ENCODE measurements at regions not wholly inside any gene's neighbourhood (a gene's known extent, or its start where the extent isn't known, plus 50 kb on each side); places are given as distances from the start of the nearest gene placed in this dataset.

DNA sequence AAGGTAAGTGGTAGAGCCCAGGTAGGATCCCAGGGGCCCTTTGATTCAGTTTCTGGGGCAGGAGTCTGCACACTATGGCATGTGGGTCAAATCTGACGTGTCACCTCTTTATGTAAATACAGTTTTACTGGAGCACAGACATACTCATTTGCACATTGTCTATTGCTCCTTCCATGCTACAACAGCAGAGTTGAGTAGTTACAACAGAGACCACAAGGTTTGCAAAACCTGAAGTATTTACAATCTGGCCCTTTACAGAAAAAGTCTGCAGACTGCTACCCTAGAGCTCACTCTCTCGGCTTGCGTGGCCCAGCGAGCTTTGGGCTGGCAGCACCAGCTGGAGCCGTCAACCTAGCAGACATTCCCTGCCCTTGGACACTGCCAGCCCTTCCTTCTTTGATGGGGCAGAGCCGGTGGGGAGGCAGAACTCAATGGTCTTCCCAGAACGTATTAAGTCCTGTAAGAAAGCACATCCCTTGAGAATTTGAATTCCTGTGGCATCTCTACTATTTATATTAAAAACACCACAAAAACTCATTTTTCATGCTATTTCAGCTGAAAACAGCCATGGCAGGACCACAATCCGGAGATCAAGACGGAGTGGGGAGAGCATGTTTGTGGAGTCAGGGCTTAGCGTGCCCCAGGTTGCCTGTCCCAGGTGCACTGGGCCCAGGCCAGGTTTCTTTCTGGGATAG is 133.1 kb upstream of the NUDT7 start:
- H3K27me3 ChIP-seq = no peaks in the 10 kb centered on the region
- no peak for DNase-seq
- H3K4me1 ChIP-seq = no peaks in the 10 kb centered on the region
- H3K4me3 ChIP-seq = no peak overlapping the region
- TF ChIP-seq, protein P1, sequence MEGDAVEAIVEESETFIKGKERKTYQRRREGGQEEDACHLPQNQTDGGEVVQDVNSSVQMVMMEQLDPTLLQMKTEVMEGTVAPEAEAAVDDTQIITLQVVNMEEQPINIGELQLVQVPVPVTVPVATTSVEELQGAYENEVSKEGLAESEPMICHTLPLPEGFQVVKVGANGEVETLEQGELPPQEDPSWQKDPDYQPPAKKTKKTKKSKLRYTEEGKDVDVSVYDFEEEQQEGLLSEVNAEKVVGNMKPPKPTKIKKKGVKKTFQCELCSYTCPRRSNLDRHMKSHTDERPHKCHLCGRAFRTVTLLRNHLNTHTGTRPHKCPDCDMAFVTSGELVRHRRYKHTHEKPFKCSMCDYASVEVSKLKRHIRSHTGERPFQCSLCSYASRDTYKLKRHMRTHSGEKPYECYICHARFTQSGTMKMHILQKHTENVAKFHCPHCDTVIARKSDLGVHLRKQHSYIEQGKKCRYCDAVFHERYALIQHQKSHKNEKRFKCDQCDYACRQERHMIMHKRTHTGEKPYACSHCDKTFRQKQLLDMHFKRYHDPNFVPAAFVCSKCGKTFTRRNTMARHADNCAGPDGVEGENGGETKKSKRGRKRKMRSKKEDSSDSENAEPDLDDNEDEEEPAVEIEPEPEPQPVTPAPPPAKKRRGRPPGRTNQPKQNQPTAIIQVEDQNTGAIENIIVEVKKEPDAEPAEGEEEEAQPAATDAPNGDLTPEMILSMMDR (IDR thresholded peaks at IDR 0.05) = no peak
- no peak for TF ChIP-seq POLR2A (IDR thresholded peaks at IDR 0.05)
- H3K9me3 ChIP-seq = no peaks in the 10 kb centered on the region
- no peaks in the 10 kb centered on the region for H3K36me3 ChIP-seq
- H3K27ac ChIP-seq = no peak overlapping the region

DNA sequence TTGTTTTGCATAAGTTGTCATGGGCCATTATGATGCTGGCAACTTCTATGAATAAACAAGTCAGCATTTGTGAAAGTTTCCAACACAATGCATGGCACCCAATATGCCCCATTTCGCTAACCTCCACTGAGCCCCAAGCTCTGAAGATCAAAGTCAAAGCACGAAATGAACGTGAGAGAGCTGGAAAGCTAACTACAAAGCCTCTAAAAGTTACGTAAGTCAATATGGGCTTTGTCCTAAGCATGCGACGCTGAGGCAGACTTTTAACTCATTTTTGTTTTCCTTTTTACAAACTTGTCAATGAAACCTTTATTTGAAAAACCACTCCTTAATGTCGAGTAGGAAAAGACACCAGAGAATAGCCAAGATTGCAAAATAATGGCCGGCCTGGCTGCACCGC is 131.6 kb upstream of the NUDT7 start:
- TF ChIP-seq POLR2A (IDR thresholded peaks at IDR 0.05) = no peak
- TF ChIP-seq, protein P1 (IDR thresholded peaks at IDR 0.05) = no peak
- Histone ChIP-seq H3K27ac (no peak overlapping the region), H3K27me3 (no peaks in the 10 kb centered on the region), H3K4me3 (no peak overlapping the region), H3K4me1 (no peaks in the 10 kb centered on the region), H3K36me3 (no peaks in the 10 kb centered on the region), H3K9me3 (no peaks in the 10 kb centered on the region)
- DNase-seq = no peak

DNA sequence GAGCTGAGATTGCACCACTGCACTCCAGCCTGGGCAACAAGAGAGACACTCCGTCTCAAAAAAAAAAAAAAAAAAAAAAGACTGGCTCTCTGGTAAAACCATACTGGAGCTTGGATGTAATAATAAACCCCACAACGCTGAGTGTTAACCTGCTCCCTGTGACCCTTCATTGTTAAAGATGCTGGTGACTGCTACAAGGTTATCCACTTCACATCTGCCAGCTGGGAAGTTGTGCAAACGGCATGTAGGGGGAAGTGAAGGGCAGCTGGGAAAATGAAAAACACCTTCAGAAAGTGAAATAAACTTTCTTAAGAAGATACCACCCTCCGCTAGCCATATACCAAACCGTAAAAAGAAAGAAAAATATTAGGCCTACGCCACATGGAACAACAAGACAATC is 131.0 kb upstream of the NUDT7 start:
- Histone ChIP-seq H3K4me3 (no peak overlapping the region), H3K4me1 (no peaks in the 10 kb centered on the region), H3K36me3 (no peaks in the 10 kb centered on the region), H3K27ac (no peak overlapping the region), H3K9me3 (no peaks in the 10 kb centered on the region), H3K27me3 (no peaks in the 10 kb centered on the region)
- no peak for DNase-seq
- TF ChIP-seq, protein P1 (IDR thresholded peaks at IDR 0.05) = no peak
- TF ChIP-seq POLR2A (IDR thresholded peaks at IDR 0.05) = no peak

GRCh38 chr16:77592021-77592420 is 130.3 kb upstream of the NUDT7 start:
- DNase-seq = no peak
- Histone ChIP-seq H3K9me3 (no peaks in the 10 kb centered on the region), H3K4me1 (no peaks in the 10 kb centered on the region), H3K36me3 (no peaks in the 10 kb centered on the region), H3K27me3 (no peaks in the 10 kb centered on the region), H3K4me3 (no peak overlapping the region), H3K27ac (no peak overlapping the region)
- no peak for TF ChIP-seq POLR2A (IDR thresholded peaks at IDR 0.05)
- TF ChIP-seq, protein P1 (IDR thresholded peaks at IDR 0.05) = no peak

DNA sequence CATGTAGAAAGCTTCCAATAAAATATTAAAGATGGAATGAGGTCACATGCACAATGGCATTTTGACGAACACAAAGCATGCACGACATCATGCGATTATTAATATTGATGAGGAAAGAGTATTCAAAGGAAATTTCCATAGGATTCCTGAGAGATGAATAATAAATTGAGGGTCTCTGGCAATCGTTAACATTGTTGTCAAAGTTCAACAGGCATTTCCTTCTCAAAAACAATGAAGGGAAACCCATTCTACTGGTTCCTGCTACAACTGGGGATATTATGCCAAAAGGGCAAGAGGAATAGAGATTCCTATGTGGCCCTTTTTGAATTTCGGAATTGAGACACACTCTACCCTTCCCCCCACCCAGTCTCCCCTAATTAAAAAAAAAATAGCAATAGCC is 128.3 kb upstream of the NUDT7 start:
- no peak for DNase-seq
- H3K9me3 ChIP-seq = no peaks in the 10 kb centered on the region
- H3K4me1 ChIP-seq = no peaks in the 10 kb centered on the region
- no peak overlapping the region for H3K27ac ChIP-seq
- TF ChIP-seq, protein P1 (IDR thresholded peaks at IDR 0.05) = no peak
- TF ChIP-seq POLR2A (IDR thresholded peaks at IDR 0.05) = no peak
- H3K4me3 ChIP-seq = no peak overlapping the region
- H3K27me3 ChIP-seq = no peaks in the 10 kb centered on the region
- H3K36me3 ChIP-seq = no peaks in the 10 kb centered on the region

All from Peyer's patch (tissue), 4 donors.